PC-9 (cell line): ENCODE measurements at regions not wholly inside any gene's neighbourhood (a gene's known extent, or its start where the extent isn't known, plus 50 kb on each side); places are given as distances from the start of the nearest gene placed in this dataset.

Source experiments
- BruUV-seq: library from RNA; stranded (reverse); fragments of 400-500 nt; replicated peaks from 2 replicates; lab custom pipeline; 2021; lab: Mats Ljungman, UMichigan
- CTCF ChIA-PET: fragments of 300-600 bp; sonication (Branson Sonifier 250); formaldehyde crosslinking; loops from one replicate; lab custom pipeline; 2022; ENCODE audit warnings: antibody characterized with exemption; lab: Charles Lee
- POLR2A ChIA-PET: fragments of 300-600 bp; sonication (Branson Sonifier 250); formaldehyde crosslinking; loops from one replicate; lab custom pipeline; 2022; ENCODE audit warnings: antibody characterized with exemption; ENCODE audit not compliant: unreplicated experiment; lab: Charles Lee
- DNase-seq, 2 experiments: peaks; one replicate each; pipeline versions ENCODE4 v3.0.0 to v3.0.0-alpha.2; 2015 to 2022; ENCODE audit warnings: mixed read lengths in 1 of 2
- H2AFZ ChIP-seq: fragments of 200-600 bp; sonication (generic); 2 replicates; pipeline ENCODE4 v1.8.1; 2017; ENCODE audit warnings: antibody characterized with exemption
- H3F3A ChIP-seq: fragments of 200-600 bp; sonication (generic); 2 replicates; pipeline ENCODE4 v1.8.1; 2017; ENCODE audit warnings: antibody characterized with exemption, mild to moderate bottlenecking, low read depth; ENCODE audit not compliant: insufficient read depth
- H3K27ac ChIP-seq: fragments of 200-600 bp; sonication (generic); 2 replicates; pipeline ENCODE4 v1.6.1; 2016; ENCODE audit warnings: mixed run types
- H3K27me3 ChIP-seq: fragments of 200-600 bp; sonication (generic); 2 replicates; pipeline ENCODE4 v1.6.1; 2016; ENCODE audit warnings: low read depth, mixed run types; ENCODE audit not compliant: insufficient read depth
- H3K36me3 ChIP-seq: fragments of 200-600 bp; sonication (generic); 2 replicates; pipeline ENCODE4 v1.6.1; 2016; ENCODE audit warnings: low read depth, mixed run types
- H3K4me1 ChIP-seq: fragments of 200-600 bp; sonication (generic); replicated peaks from 2 replicates; pipeline ENCODE4 v1.6.1; 2016; ENCODE audit warnings: mixed run types; ENCODE audit not compliant: insufficient read depth
- H3K4me2 ChIP-seq: fragments of 200-600 bp; sonication (generic); 2 replicates; pipeline ENCODE4 v1.6.1; 2017; ENCODE audit warnings: mixed run types
- H3K4me3 ChIP-seq: fragments of 200-600 bp; sonication (generic); 2 replicates; pipeline ENCODE4 v1.6.1; 2016; ENCODE audit warnings: mixed run types
- H3K79me2 ChIP-seq: fragments of 200-600 bp; sonication (generic); 2 replicates; pipeline ENCODE4 v1.6.1; 2017; ENCODE audit warnings: low read depth, mixed run types
- H3K9me2 ChIP-seq: fragments of 200-600 bp; sonication (generic); 2 replicates; pipeline ENCODE4 v1.8.1; 2017; ENCODE audit warnings: mild to moderate bottlenecking; ENCODE audit not compliant: insufficient read depth
- H3K9me3 ChIP-seq: fragments of 200-600 bp; sonication (generic); 2 replicates; pipeline ENCODE4 v1.8.1; 2016; ENCODE audit warnings: low read depth; ENCODE audit not compliant: insufficient read depth
- H4K20me1 ChIP-seq: fragments of 200-600 bp; sonication (generic); 2 replicates; pipeline ENCODE4 v1.8.1; 2017; ENCODE audit not compliant: insufficient read depth
- CTCF ChIP-seq: fragments of 200-600 bp; sonication (generic); conservative IDR thresholded peaks from 2 replicates; pipeline ENCODE4 v1.6.1; 2017; ENCODE audit warnings: mixed run types, antibody characterized with exemption, mild to moderate bottlenecking, moderate library complexity
- EZH2 ChIP-seq: fragments of 200-600 bp; sonication (generic); IDR thresholded peaks from 2 replicates; pipeline ENCODE4 v1.8.0; 2017; ENCODE audit warnings: antibody characterized with exemption, low read depth
- intact Hi-C: fragments of 100-400 bp; cut with micrococcal nuclease; formaldehyde crosslinking; loops from one replicate; pipeline ENCODE4 v1.10.0; 2022; ENCODE audit not compliant: unreplicated experiment

- DNase-seq = no peak
- no TSS peak for BruUV-seq
- Histone ChIP-seq H3K9me3 (no peaks in the 10 kb centered on the region; the same call in 1 of the 2 replicates), H3K27ac (no peak overlapping the region), H4K20me1 (no peaks in the 10 kb centered on the region), H3K4me3 (no peak overlapping the region), H3K4me2 (no peak overlapping the region), H3K27me3 (no peaks in the 10 kb centered on the region), H2AFZ (no peak overlapping the region), H3F3A (no peaks in the 10 kb centered on the region; the same call in 1 of the 2 replicates), H3K4me1 (peaks cover 22% of the 10 kb centered on the region; the same call in 1 of the 2 replicates), H3K79me2 (no peaks in the 10 kb centered on the region), H3K9me2 (no peaks in the 10 kb centered on the region; the same call in 1 of the 2 replicates), H3K36me3 (no peaks in the 10 kb centered on the region)
- CTCF ChIA-PET = no interaction called here
- TF ChIP-seq EZH2 (no peak), CTCF (no peak)
- POLR2A ChIA-PET = no interaction called here
- intact Hi-C loops = no loop called here
Observed at GRCh38 chr4:124000233-124000632, 603.6 kb downstream of the SPRY1 start.

GRCh38 chr4:124015766-124016165 lies 619.2 kb downstream of the SPRY1 start:
- TF ChIP-seq EZH2 (no peak), CTCF (no peak)

GRCh38 chr4:124017185-124017785 lies 620.7 kb downstream of the SPRY1 start:
- ChIA-PET POLR2A (no interaction called here), CTCF (no interaction called here)
- Histone ChIP-seq H3K36me3 (no peaks in the 10 kb centered on the region), H2AFZ (no peak overlapping the region), H3K4me2 (no peak overlapping the region), H3K4me3 (no peak overlapping the region), H3K9me3 (peaks cover 4% of the 10 kb centered on the region), H3K27me3 (no peaks in the 10 kb centered on the region), H4K20me1 (no peaks in the 10 kb centered on the region), H3K9me2 (no peaks in the 10 kb centered on the region; the same call in 1 of the 2 replicates), H3K4me1 (no peaks in the 10 kb centered on the region), H3K27ac (no peak overlapping the region), H3F3A (no peaks in the 10 kb centered on the region), H3K79me2 (no peaks in the 10 kb centered on the region)
- no peak for TF ChIP-seq EZH2
- TF ChIP-seq CTCF = no peak
- intact Hi-C loops = no loop called here
- no TSS peak for BruUV-seq
- no peak for DNase-seq

More at GRCh38 chr4:124015766-124016165, 619.2 kb downstream of the SPRY1 start:
- no peak for DNase-seq
- Histone ChIP-seq H3F3A (no peaks in the 10 kb centered on the region), H3K27me3 (no peaks in the 10 kb centered on the region), H3K4me1 (no peaks in the 10 kb centered on the region), H3K4me2 (no peak overlapping the region), H3K9me2 (no peaks in the 10 kb centered on the region; the same call in 1 of the 2 replicates), H3K4me3 (no peak overlapping the region), H3K79me2 (no peaks in the 10 kb centered on the region), H3K36me3 (no peaks in the 10 kb centered on the region), H3K27ac (no peak overlapping the region), H2AFZ (no peak overlapping the region), H4K20me1 (no peaks in the 10 kb centered on the region), H3K9me3 (peaks cover 4% of the 10 kb centered on the region)
- POLR2A ChIA-PET = no interaction called here
- CTCF ChIA-PET = no interaction called here
- BruUV-seq = no TSS peak
- intact Hi-C loops = no loop called here
